Left cardiac atrium (tissue), 4 donors: ENCODE measurements at regions not wholly inside any gene's neighbourhood (a gene's known extent, or its start where the extent isn't known, plus 50 kb on each side); places are given as distances from the start of the nearest gene placed in this dataset.

ENCODE experiments used
- ATAC-seq, 2 donors: fragments of 200-7000 bp; cut with Tn5 transposase; one replicate each; pipeline ENCODE4 v1.9.1; 2020; ENCODE audit warnings: mild to moderate bottlenecking in 2 of 2, moderate library complexity in 2 of 2
- DNase-seq: peaks from one replicate; pipeline ENCODE4 v3.0.0-alpha.2; 2020
- intact Hi-C, 2 donors: fragments of 100-400 bp; cut with DNase I; formaldehyde crosslinking; loops; one replicate each; pipeline versions ENCODE4 v1.14.1 to v1.15.1; 2022 to 2023
- donor health status: DM: no; HTN: yes; CAD: no.
- donor health status: DM: no; HTN: yes; CAD: no; lungs with severe emphysema.
- donor health status: DM: yes; HTN: yes; CAD: no.
- donor health status: Dilated cardiomyopathy.

DNA sequence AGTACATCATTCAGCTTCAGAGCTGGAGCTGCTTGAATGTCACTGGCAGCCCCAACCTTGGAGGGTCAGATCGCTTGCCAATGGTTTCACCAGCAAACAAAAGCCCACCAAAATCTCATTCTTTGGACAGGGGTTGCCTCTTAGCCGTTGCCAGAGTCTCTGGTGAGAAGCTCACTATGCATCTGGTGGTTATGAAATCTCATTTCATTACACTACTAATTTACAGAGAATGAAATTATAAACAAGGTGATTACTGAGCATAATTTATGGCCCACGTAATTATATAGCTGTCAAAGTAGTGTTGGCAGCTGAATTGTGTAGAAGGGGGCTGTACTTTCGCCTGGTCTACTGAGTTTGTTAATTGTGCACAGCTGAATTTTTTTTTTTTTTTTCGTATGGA, 688.9 kb upstream of the KIF2B start:
- ATAC-seq (no peak), DNase-seq (no peak)
- intact Hi-C loops, result no loop called here

DNA sequence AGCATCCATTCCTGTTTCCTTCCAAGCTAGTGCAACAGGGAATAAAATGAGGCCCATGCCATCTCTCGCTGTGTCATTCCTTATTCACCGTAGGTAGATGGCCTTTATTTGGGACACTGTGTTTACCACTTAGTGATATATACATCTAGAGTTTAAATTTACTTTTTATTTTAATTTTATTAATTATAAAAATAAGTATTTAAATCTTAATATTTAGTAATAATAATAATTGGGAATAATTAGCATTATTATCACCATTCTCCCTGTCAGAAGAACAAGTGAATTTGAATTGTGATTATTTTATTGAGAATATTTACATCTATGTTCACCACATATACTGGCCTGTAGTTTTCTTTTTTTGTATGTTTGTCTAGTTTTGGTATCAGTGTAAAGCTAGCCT, 692.9 kb upstream of the KIF2B start:
- DNase-seq (no peak), ATAC-seq (no peak)
- intact Hi-C loops, result no loop called here

DNA sequence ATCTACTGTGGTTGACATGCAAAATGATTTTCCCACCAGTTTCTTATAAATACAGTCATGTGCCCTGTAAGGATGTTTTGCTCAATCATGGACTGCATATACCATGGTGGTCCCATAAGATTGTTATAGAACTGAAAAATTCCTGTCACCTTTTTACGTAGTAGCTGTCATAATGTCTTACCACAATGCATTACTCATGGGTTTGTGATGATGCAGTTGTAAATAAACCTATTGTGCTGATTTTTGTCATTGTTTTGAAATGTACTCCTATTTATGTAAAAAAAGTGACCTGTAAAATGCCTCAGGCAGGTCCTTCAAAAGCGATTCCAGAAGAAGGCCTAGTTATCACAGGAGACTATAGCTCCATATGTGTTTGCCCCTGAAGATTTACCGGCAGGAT, 695.4 kb upstream of the KIF2B start:
- intact Hi-C loops, result no loop called here
- no peak for DNase-seq

DNA sequence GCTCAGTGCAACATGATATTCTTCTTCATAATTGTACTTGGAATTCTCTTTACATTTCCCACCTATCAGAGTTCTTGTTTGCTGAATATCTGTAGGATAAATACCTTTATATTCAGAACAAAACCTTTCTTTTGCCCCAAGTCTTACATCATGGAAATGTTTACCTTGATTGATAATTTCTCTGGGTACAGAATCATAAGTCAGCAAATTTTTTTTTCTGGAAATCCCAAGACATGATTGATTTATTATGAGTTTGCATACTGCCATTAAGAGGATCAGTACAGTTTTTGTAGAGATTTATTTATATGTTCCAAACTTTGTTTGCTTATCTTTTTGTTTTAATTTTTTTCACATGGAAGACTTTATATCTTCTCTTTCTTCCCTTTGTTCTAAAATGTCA, 699.8 kb upstream of the KIF2B start:
- DNase-seq (no peak), ATAC-seq (no peak)
- intact Hi-C loops, result no loop called here

More for the DNA sequence above, 695.4 kb upstream of the KIF2B start:
- ATAC-seq, result no peak

DNA sequence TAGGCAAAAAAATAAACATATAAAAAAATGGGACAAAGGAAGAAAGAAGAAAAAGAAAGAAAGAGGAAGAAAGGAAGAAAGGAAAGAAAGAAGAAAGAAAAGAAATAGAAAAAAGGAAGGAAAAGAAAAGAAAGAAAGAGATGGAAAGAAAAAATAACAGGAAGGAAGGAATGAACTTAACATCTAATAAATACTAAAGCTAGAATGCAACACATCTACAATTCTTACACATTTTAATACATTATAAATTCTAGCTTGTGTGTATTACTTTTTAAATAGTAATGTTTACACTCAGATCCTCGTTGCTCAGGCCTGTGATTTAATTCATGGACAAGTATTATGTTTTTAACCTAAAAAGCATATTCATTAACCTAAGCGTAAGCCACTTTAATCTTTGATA, 703.0 kb upstream of the KIF2B start:
- intact Hi-C loops, result no loop called here
- no peak for DNase-seq
- no peak for ATAC-seq

DNA sequence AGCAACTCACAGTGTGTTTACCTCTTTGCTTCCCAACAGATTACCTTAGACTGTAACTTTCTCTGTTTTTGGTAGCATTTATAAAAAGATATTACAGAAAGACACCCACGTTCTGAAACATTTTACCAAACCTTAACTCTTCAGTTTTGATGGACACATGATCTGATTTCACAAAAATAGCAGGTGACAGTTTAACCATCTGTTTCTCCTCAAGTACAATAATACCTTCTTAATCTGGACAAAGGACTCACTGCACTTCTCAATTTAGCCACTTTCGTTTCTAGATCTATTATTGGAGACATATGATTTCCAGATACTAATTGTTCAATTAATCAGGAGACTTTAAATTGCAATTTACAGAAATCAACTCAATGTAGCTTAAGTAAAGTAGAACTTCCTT, 703.8 kb upstream of the KIF2B start:
- intact Hi-C loops, result no loop called here
- DNase-seq (no peak), ATAC-seq (no peak)

DNA sequence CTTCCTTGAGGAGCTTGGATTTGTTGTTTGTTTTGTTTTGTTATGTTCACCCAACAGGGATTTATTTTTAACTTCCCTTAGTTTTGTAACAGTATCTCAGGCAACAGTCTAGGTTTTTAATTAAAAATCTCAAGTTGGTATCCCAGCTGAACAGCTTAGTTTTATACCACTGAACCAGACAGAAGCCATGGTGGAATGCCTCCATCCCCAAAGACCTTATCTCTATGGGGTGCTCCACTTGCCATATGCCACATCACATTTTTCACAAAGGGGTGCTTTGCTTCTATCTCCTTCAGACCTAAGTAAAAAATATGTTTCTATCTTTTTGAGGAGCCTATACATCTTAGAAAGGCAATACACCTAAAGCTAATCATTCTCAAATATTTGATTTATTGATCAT, 715.8 kb upstream of the KIF2B start:
- DNase-seq (no peak), ATAC-seq (no peak)
- intact Hi-C loops, result no loop called here

DNA sequence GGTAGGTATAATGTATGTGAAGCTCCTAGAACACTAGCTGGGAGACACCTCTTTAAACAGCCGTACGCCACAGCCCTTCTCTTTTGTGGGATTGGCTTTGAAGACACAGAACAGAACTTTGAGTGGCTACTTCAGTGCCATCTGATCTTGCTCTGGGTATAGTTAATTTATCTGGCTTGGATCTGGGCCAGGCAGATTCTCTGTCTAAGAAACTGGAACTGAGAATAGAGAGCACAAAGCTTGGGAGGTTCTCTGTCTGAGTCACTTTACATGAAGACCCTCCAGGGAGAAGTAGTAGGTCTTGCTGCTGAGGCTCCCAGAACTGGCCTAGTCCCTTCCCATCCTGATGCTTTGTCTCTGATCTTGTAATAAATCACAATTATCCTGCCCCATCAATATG, 721.0 kb upstream of the KIF2B start:
- intact Hi-C loops, result no loop called here
- DNase-seq (no peak), ATAC-seq (no peak)

DNA sequence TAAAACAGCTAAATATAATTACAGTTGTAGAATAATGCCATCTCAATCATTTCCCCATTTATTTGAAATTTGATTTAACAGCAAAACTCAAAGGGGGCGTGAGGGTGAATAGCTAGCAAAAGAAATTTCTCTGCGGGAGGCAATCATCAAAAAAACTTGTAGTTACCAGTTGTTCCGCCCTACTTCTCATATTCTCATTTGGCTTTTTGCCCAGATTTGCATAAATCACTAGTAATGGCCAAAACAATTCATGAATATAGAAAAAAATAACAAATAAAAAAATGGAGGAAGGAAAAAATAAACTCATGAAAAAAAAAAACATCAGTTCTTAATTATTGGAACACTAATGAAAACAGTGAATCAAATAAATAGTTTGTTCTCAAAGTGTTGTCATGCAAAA, 722.6 kb upstream of the KIF2B start:
- intact Hi-C loops, result no loop called here
- ATAC-seq (no peak), DNase-seq (no peak)

DNA sequence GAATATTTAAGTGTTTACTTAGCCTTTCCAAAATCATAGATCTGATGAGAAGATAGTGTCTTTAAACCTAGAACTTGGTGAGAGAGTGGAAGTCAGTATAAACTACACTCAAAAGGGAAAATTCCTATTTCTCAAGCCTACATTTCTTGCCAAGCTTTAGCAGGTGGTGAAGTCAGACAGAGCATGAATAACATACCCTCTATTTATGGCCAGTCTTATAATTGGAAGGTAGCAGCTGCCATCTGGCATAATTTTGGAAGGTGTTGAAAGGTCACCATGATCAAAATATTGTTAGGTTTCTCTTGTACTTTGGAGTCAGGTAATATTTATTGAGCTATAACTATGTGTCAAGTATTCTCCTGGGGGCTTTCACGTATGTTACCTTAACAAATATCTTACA, 729.3 kb upstream of the KIF2B start:
- no peak for DNase-seq
- intact Hi-C loops, result no loop called here
- ATAC-seq, result no peak

DNA sequence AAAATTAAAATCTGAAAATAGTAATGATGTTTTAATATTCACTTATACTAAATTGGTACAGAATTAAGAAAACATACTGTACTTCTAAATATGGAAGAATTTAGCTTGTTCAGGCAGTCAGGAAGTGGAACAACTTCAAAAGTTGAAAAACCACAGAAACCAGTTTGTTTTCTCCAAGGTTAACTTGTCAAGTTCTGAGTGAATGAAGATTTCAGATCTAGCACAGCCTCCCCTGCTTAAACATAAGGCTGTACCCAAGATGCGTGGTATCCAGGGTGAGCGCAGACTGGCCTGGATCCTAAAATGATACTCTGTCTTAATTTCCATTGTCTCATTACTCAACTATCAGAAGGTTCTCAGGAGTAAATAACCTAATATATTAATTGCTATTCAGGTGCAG, 730.7 kb upstream of the KIF2B start:
- ATAC-seq, result no peak
- DNase-seq, result no peak
- intact Hi-C loops, result no loop called here

DNA sequence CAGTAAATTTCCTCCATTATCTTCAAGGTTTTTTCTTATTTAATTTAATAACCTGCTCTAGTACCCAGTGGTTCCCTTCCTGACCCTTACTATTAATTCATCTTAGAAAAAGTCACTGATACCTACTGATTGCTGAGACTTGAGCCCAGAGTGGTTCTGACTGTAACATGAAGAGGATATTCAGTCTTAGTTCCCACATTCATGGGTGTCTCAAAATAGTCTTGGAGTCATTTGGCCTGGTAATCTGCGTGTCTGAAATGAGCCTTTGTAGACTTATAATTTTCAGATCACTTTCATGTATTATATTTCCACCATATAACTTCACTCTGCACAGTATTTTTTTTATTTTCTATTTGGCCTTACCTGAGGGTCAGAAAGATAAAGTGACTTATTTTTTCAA, 732.0 kb upstream of the KIF2B start:
- no peak for DNase-seq
- no peak for ATAC-seq
- intact Hi-C loops, result no loop called here

DNA sequence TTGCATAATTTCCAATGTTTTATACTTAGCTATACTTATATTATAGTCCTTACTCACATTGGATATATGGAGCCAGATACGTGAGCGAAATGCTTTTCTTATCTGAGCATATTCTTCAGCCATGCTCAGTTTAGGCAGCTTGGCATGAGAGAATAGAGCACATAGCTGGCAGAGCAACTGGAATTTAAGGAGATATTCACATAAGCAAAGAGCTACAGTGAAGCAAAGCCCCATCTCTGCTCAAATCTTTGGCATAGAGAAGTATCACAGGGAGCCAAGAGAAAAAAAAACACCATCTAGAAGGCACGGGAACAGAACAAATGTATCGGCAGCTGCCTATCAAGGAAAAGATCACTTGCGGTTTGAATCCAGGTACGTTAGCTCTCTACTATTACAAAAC, 734.2 kb upstream of the KIF2B start:
- intact Hi-C loops, result no loop called here
- no peak for DNase-seq
- no peak for ATAC-seq

DNA sequence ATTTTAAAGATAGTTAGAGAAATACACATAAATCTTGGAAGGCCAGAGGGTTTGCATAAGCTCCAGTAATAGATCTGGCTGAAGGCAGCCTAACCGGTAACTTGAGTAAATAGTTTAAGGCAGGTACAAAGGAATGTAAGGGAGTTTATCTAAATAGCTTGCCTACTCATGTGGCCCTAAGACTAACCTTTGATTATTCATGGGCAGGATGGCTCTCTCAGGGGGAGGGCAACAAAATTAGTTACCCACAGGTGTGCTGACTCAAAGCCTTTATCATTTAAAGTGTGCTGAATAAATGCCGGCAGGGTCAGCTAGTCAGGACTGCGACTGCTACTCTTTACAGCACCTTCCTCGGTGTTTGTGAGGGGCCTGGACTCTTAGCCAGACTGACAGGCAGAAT, 761.3 kb upstream of the KIF2B start:
- DNase-seq (no peak), ATAC-seq (no peak)
- intact Hi-C loops, result no loop called here

DNA sequence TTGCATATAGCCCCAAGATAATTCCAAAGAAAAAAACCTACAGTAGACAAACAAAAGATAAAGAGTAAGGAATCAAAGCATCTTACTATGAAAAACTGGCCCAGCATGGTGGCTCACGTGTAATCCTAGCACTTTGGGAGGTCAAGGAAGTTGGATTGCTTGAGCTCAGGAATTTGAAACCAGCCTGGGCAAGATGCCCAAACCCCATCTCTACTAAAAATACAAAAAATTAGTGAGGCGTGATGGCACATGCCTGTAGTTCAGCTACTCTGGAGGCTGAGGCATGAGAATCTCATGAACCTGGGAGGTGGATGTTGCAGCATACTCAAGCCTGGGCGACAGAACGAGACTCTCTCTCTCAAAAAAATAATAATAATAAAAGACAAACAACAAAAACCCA, 764.7 kb upstream of the KIF2B start:
- DNase-seq (no peak), ATAC-seq (no peak)
- intact Hi-C loops, result no loop called here

DNA sequence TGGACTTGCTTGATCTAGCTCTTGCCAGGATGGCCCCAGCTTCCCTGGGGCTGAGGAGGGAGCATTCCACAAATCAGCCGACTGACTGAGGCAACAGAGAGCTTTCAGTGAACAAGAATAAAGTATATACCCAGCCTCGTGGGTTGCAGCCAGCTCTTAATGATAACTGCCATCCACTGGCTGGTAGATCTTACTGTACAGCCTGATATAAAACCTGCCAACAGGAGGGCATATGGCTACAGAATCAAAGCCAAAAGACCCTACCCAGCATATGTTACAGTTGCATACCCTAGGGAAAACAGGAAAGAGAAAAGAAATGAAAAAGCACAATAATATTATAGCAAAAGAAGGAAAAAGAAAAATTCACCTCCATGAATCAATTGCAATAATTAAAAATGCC, 775.9 kb upstream of the KIF2B start:
- ATAC-seq (no peak), DNase-seq (no peak)
- intact Hi-C loops, result no loop called here

DNA sequence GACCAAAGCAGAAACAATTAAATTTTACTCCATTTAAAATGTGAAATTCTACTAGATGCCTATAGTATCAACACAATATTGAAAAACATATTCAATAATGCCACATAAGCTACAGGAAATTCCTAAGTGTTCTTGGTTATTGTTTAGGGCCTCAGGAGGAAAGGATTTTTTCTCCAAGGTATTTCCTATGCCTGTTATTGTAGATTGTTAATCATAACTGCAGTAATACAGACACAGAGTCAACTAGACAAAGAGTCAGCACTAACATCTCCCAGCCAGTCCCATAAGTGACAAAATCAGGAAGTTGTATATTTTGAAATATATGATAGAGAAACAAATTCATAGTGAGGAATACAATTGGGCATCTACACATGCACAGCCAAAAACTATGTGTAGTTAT, 782.7 kb upstream of the KIF2B start:
- intact Hi-C loops, result no loop called here

DNA sequence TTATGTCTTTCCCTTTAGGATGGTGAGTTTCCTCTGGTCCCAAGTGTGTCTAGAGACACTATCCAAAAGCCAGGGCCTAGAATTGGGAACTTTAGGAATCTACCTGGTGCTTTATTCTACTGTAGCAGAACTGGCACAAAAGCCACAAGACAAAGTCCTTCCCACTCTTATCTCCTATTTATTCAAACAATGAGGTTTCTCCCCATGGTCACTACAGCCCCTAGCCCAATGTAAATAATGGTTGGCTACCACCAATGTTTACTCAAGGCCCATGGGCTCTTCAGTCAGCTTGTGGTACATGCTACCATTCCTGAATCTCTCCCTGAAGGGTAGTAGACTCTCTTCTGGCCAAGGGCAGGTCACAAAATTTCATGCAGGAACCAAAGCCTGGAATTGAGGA, 789.4 kb upstream of the KIF2B start:
- intact Hi-C loops, result no loop called here
- DNase-seq (no peak), ATAC-seq (no peak)

More for the DNA sequence above, 782.7 kb upstream of the KIF2B start:
- DNase-seq, result no peak
- ATAC-seq, result no peak

DNA sequence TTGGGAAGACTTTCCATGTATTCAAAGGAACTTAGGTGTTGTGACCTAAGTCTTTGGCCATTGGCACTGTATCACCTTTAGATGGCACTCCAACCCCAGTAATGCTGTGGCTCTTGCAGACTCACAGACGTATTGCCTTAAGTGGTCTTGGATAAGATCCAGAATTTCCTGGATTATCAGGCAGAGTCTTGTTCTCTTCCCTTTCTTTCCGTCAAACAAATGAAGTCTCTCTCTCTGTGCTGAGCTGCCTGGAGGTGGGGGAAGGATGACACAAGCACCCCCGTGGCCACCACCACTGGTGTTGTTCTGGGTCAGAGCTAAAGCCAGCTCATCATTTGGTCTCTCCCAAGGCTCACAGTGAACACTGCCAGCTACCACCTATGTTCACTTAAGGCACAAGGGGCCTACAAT, 789.9 kb upstream of the KIF2B start:
- intact Hi-C loops, result no loop called here
- no peak for DNase-seq
- ATAC-seq, result no peak

DNA sequence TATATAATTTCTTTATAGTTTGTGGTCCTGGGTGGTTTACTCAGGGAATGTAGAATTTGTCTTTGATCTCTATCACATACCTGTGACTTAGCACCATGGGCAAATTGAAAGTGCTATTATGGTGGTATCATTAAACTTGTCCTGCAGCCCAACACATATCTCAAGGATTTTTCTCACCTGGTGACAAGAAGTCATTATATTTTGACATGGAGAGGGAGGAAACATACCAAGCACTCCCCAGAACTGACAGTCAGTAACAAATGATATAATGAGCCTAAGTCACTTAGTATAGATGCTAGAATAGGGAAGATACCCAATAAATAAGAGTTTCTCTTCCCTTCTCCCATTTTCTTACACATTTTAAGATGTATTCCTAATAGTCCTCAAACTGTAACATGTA, 805.5 kb upstream of the KIF2B start:
- DNase-seq, result no peak
- intact Hi-C loops, result no loop called here
- ATAC-seq, result no peak

DNA sequence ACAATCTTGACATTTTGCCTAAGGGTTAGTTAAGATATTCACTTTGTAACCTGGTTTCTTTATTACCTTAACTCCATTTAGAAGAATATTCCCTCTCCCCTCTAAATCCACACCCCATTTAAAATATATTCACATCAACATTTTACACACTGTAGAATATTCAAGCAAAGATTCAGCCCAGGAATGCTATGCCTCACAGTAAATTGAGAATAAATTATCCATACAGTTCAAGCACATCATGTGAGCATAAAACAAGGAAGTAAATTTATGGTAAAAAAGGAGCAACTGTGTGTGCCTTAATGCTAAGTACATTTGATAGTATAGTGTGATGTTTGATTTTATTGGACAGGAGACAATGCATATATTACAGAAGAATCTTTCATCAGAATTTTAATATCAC, 806.6 kb upstream of the KIF2B start:
- DNase-seq (no peak), ATAC-seq (no peak)
- intact Hi-C loops, result no loop called here

DNA sequence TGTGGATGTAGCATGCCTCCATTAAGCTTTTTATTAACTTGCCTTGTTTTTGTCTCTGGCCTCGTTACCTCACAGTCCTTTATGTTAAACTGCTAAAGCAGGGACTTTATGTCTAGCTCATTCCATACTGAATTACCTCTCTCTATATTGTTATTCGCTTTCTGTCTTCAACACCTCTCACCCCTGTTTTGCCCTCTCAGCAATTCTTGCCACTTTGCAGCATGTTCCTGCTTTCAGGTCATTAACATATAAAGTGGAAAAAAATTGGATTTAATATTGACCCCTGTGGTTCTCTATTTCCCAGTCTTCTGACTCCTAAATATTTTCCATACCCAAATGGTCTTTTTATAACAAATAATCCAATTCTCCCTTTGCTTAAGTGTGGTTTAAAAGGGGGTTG, 810.4 kb upstream of the KIF2B start:
- intact Hi-C loops, result no loop called here
- no peak for DNase-seq
- ATAC-seq, result no peak

DNA sequence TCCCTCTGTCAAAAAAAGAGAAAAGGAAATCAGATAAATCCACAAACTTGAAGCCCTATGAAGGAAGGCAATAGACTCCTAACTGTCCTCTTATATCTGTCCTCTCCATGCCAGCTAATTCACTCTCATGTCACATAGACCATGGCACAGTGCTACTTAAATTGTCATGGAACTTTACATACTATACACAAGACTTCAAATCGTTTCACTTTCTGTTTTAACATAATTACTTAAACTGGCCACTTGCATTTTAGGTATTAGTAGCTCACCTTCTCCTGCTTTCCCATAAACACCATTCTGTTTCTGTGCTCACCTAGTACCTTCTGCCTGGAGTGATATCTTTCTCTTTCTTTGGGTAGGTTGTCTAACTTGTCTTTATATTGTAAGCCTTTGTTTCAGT, 816.7 kb upstream of the KIF2B start:
- DNase-seq, result no peak
- ATAC-seq, result no peak
- intact Hi-C loops, result no loop called here
